DND-41 (cell line): ENCODE measurements at regions not wholly inside any gene's neighbourhood (a gene's known extent, or its start where the extent isn't known, plus 50 kb on each side); places are given as distances from the start of the nearest gene placed in this dataset.

Experiments used
- EZH2 ChIP-seq: IDR thresholded peaks from 3 replicates; pipeline ENCODE4 v1.6.1; 2012; ENCODE audit warnings: borderline replicate concordance, low read depth, mild to moderate bottlenecking, moderate library complexity, low read length, inconsistent platforms; ENCODE audit not compliant: severe bottlenecking
- TF ChIP-seq, protein P1 (sequence below): IDR thresholded peaks from 2 replicates; pipeline ENCODE4 v1.5.1; 2012; ENCODE audit warnings: borderline replicate concordance, low read length, moderate library complexity, mild to moderate bottlenecking; ENCODE audit not compliant: poor library complexity, severe bottlenecking; ENCODE audit errors: extremely low read depth

DNA sequence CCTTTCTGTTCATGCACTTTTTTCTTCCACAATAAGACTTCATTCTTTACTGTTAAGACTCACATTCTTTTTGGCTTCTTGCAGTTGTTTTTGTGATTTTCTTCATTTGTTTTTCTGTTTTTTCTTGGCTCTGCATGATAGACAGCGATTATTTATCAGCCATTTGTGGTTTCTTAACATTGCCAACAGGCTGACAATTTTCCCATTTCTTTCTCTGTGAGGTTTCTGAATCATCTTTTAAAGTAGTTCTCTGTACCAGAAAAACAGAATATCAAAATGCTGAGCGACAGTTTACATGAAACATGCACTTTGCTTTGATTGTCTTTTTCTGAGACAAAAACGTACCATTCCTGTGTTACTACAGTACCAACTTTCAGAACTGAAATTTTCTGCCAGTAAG is 334.2 kb upstream of the MAGI2 start:
- TF ChIP-seq, protein P1, sequence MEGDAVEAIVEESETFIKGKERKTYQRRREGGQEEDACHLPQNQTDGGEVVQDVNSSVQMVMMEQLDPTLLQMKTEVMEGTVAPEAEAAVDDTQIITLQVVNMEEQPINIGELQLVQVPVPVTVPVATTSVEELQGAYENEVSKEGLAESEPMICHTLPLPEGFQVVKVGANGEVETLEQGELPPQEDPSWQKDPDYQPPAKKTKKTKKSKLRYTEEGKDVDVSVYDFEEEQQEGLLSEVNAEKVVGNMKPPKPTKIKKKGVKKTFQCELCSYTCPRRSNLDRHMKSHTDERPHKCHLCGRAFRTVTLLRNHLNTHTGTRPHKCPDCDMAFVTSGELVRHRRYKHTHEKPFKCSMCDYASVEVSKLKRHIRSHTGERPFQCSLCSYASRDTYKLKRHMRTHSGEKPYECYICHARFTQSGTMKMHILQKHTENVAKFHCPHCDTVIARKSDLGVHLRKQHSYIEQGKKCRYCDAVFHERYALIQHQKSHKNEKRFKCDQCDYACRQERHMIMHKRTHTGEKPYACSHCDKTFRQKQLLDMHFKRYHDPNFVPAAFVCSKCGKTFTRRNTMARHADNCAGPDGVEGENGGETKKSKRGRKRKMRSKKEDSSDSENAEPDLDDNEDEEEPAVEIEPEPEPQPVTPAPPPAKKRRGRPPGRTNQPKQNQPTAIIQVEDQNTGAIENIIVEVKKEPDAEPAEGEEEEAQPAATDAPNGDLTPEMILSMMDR: no peak
- no peak for TF ChIP-seq EZH2
